B cell (primary cell): ENCODE measurements at regions not wholly inside any gene's neighbourhood (a gene's known extent, or its start where the extent isn't known, plus 50 kb on each side); places are given as distances from the start of the nearest gene placed in this dataset.

Source experiments
- CTCF ChIP-seq: fragments of 200-600 bp; IDR thresholded peaks from one replicate; pipeline ENCODE4 v1.8.0; 2022; ENCODE audit warnings: antibody characterized with exemption, mild to moderate bottlenecking
- EZH2 ChIP-seq: IDR thresholded peaks from 2 replicates; pipeline ENCODE4 v1.6.1; 2012; ENCODE audit warnings: borderline replicate concordance, low read depth, mild to moderate bottlenecking, moderate library complexity, low read length; ENCODE audit not compliant: insufficient read depth, poor library complexity, severe bottlenecking

GRCh38 chr14:71597287-71597920 is 334.8 kb upstream of the RGS6 start:
- TF ChIP-seq CTCF = no peak
- no peak for TF ChIP-seq EZH2
